Keratinocyte (primary cell): ENCODE measurements at regions not wholly inside any gene's neighbourhood (a gene's known extent, or its start where the extent isn't known, plus 50 kb on each side); places are given as distances from the start of the nearest gene placed in this dataset.

Source experiments
- DNase-seq: peaks from one replicate; pipeline ENCODE4 v3.0.0-alpha.2; 2011; ENCODE audit warnings: low read depth, missing footprints, low spot score
- FAIRE-seq: peaks from 2 replicates; lab custom pipeline; 2011; peaks lifted over from hg19 to GRCh38; lab: Jason Lieb, UNC
- H2AFZ ChIP-seq: 2 replicates; pipeline ENCODE4 v1.6.0; 2012; ENCODE audit warnings: low read length, control low read depth, inconsistent platforms; ENCODE audit not compliant: control insufficient read depth
- H3K27ac ChIP-seq: 2 replicates; pipeline ENCODE4 v1.5.1; 2011; ENCODE audit warnings: low read length; ENCODE audit not compliant: control insufficient read depth, insufficient read depth
- H3K27me3 ChIP-seq: 3 replicates; pipeline ENCODE4 v1.6.0; 2011; ENCODE audit warnings: low read length; ENCODE audit not compliant: control insufficient read depth, insufficient read depth; ENCODE audit errors: extremely low read depth
- H3K36me3 ChIP-seq, 2 experiments: 2 replicates in 1 of 2; 3 replicates in 1 of 2; pipeline ENCODE4 v1.5.1; 2011; ENCODE audit warnings: low read length in 2 of 2, mild to moderate bottlenecking in 1 of 2; ENCODE audit not compliant: control insufficient read depth in 2 of 2, insufficient read depth in 2 of 2; ENCODE audit errors: extremely low read depth in 1 of 2
- H3K4me1 ChIP-seq: 3 replicates; pipeline ENCODE4 v1.5.1; 2011; ENCODE audit warnings: low read length; ENCODE audit not compliant: control insufficient read depth, insufficient read depth; ENCODE audit errors: extremely low read depth
- H3K4me2 ChIP-seq: 3 replicates; pipeline ENCODE4 v1.6.0; 2011; ENCODE audit warnings: low read depth, low read length; ENCODE audit not compliant: control insufficient read depth, insufficient read depth; ENCODE audit errors: extremely low read depth
- H3K4me3 ChIP-seq, 3 experiments: fragments of 200-600 bp in 1 of 3; sonication (generic) in 1 of 3; 2 replicates in 2 of 3; 3 replicates in 1 of 3; pipeline ENCODE4 v1.5.1; 2011 to 2016; ENCODE audit warnings: low read length in 3 of 3, mild to moderate bottlenecking in 3 of 3, control low read depth in 2 of 3, inconsistent platforms in 1 of 3, low read depth in 1 of 3, mixed read lengths in 1 of 3, mixed run types in 1 of 3, moderate library complexity in 1 of 3; ENCODE audit not compliant: control insufficient read depth in 2 of 3, insufficient read depth in 2 of 3; ENCODE audit errors: extremely low read depth in 1 of 3
- H3K79me2 ChIP-seq: 2 replicates; pipeline ENCODE4 v1.6.0; 2012; ENCODE audit warnings: low read length; ENCODE audit not compliant: control insufficient read depth, insufficient read depth
- H3K9ac ChIP-seq: 3 replicates; pipeline ENCODE4 v1.6.0; 2011; ENCODE audit warnings: low read length; ENCODE audit not compliant: control insufficient read depth, insufficient read depth; ENCODE audit errors: extremely low read depth
- H3K9me1 ChIP-seq: 3 replicates; pipeline ENCODE4 v1.6.0; 2011; ENCODE audit warnings: low read length; ENCODE audit not compliant: control insufficient read depth, insufficient read depth; ENCODE audit errors: extremely low read depth
- H3K9me3 ChIP-seq: 2 replicates; pipeline ENCODE4 v1.5.1; 2012; ENCODE audit warnings: low read depth, low read length; ENCODE audit not compliant: control insufficient read depth
- H4K20me1 ChIP-seq: 3 replicates; pipeline ENCODE4 v1.6.0; 2011; ENCODE audit warnings: low read length; ENCODE audit not compliant: control insufficient read depth, insufficient read depth; ENCODE audit errors: extremely low read depth
- CTCF ChIP-seq, 3 experiments: IDR thresholded peaks in 1 of 3; conservative IDR thresholded peaks in 1 of 3; optimal IDR thresholded peaks in 1 of 3; 2 replicates in 2 of 3; 3 replicates in 1 of 3; pipeline versions ENCODE3 to v1.5.1; 2011; ENCODE audit warnings: low read length in 3 of 3, mild to moderate bottlenecking in 3 of 3, moderate library complexity in 2 of 3, control low read depth in 1 of 3, inconsistent platforms in 1 of 3; ENCODE audit not compliant: insufficient read depth in 2 of 3; ENCODE audit errors: extremely low read depth in 1 of 3
- EZH2 ChIP-seq: IDR thresholded peaks from one replicate; pipeline ENCODE4 v1.6.1; 2012; ENCODE audit warnings: inconsistent platforms, mild to moderate bottlenecking, low read length, moderate library complexity
- dilution Hi-C: fragments of 300-500 bp; cut with MboI; formaldehyde crosslinking; loops from one replicate; pipeline ENCODE4 v1.7.0; 2020; ENCODE audit warnings: low sequenced_read_pairs; ENCODE audit not compliant: extremely low pct_ligation_motif_present

- dilution Hi-C loops, result no loop called here
- Histone ChIP-seq H3K27me3 (no peaks in the 10 kb centered on the region), H3K4me1 (no peaks in the 10 kb centered on the region), H3K4me3 (no peak overlapping the region), H2AFZ (no peak overlapping the region), H4K20me1 (no peaks in the 10 kb centered on the region), H3K4me2 (no peak overlapping the region), H3K36me3 (no peaks in the 10 kb centered on the region), H3K9me3 (peaks cover 2% of the 10 kb centered on the region), H3K27ac (no peak overlapping the region), H3K9me1 (no peaks in the 10 kb centered on the region), H3K79me2 (no peaks in the 10 kb centered on the region), H3K9ac (no peak overlapping the region)
- no peak for TF ChIP-seq EZH2
- no peak for TF ChIP-seq CTCF (optimal IDR thresholded peaks at IDR 0.05 in 1 of 3, IDR thresholded peaks at IDR 0.05 in 1 of 3, conservative IDR thresholded peaks at IDR 0.05 in 1 of 3; ENCODE audit: extremely low read depth in 1 of 3, insufficient read depth in 2 of 3, low read length in 3 of 3)
- FAIRE-seq, result no peak
- no peak for DNase-seq
These were observed 273.3 kb downstream of the CTTN start for GRCh38 chr11:70671611-70672010.

- TF ChIP-seq CTCF (optimal IDR thresholded peaks at IDR 0.05 in 1 of 3, IDR thresholded peaks at IDR 0.05 in 1 of 3, conservative IDR thresholded peaks at IDR 0.05 in 1 of 3; ENCODE audit: extremely low read depth in 1 of 3, insufficient read depth in 2 of 3, low read length in 3 of 3) (no peak), EZH2 (no peak)
- dilution Hi-C loops, result no loop called here
- H4K20me1 ChIP-seq, result no peaks in the 10 kb centered on the region
- H3K27me3 ChIP-seq, result no peaks in the 10 kb centered on the region
- H3K9ac ChIP-seq, result no peak overlapping the region
- H3K9me3 ChIP-seq, result no peaks in the 10 kb centered on the region
- no peaks in the 10 kb centered on the region for H3K9me1 ChIP-seq
- H2AFZ ChIP-seq, result no peak overlapping the region
- H3K27ac ChIP-seq, result no peak overlapping the region
- DNase-seq (no peak), FAIRE-seq (no peak)
- H3K4me3 ChIP-seq, result no peak overlapping the region
- H3K36me3 ChIP-seq, result no peaks in the 10 kb centered on the region
- H3K4me1 ChIP-seq, result no peaks in the 10 kb centered on the region
- H3K4me2 ChIP-seq, result no peak overlapping the region
- no peaks in the 10 kb centered on the region for H3K79me2 ChIP-seq
These were observed 274.8 kb downstream of the CTTN start for GRCh38 chr11:70672991-70673653.
